GM12865 (cell line): ENCODE measurements at regions not wholly inside any gene's neighbourhood (a gene's known extent, or its start where the extent isn't known, plus 50 kb on each side); places are given as distances from the start of the nearest gene placed in this dataset.

Experiments used
- DNase-seq: peaks from one replicate; pipeline ENCODE4 v3.0.0; 2010; ENCODE audit warnings: low read depth
- H3K4me3 ChIP-seq: 2 replicates; pipeline ENCODE4 v1.5.1; 2011; ENCODE audit warnings: mild to moderate bottlenecking, low read depth, low read length, control low read depth
- TF ChIP-seq, protein P1 (sequence below): IDR thresholded peaks from 2 replicates; pipeline ENCODE4 v1.5.1; 2011; ENCODE audit warnings: low read length, control low read depth, low read depth, inconsistent platforms; ENCODE audit not compliant: insufficient read depth; ENCODE audit errors: missing control alignments

GRCh38 chr3:46133285-46133684 is 74.8 kb downstream of the CCR1 start:
- TF ChIP-seq, protein P1, sequence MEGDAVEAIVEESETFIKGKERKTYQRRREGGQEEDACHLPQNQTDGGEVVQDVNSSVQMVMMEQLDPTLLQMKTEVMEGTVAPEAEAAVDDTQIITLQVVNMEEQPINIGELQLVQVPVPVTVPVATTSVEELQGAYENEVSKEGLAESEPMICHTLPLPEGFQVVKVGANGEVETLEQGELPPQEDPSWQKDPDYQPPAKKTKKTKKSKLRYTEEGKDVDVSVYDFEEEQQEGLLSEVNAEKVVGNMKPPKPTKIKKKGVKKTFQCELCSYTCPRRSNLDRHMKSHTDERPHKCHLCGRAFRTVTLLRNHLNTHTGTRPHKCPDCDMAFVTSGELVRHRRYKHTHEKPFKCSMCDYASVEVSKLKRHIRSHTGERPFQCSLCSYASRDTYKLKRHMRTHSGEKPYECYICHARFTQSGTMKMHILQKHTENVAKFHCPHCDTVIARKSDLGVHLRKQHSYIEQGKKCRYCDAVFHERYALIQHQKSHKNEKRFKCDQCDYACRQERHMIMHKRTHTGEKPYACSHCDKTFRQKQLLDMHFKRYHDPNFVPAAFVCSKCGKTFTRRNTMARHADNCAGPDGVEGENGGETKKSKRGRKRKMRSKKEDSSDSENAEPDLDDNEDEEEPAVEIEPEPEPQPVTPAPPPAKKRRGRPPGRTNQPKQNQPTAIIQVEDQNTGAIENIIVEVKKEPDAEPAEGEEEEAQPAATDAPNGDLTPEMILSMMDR = no peak
- no peak overlapping the region for H3K4me3 ChIP-seq
- no peak for DNase-seq

- TF ChIP-seq, protein P1 = no peak
- no peak for DNase-seq
- H3K4me3 ChIP-seq = no peak overlapping the region
Measured at GRCh38 chr3:46132565-46132964, 75.5 kb downstream of the CCR1 start.

DNA sequence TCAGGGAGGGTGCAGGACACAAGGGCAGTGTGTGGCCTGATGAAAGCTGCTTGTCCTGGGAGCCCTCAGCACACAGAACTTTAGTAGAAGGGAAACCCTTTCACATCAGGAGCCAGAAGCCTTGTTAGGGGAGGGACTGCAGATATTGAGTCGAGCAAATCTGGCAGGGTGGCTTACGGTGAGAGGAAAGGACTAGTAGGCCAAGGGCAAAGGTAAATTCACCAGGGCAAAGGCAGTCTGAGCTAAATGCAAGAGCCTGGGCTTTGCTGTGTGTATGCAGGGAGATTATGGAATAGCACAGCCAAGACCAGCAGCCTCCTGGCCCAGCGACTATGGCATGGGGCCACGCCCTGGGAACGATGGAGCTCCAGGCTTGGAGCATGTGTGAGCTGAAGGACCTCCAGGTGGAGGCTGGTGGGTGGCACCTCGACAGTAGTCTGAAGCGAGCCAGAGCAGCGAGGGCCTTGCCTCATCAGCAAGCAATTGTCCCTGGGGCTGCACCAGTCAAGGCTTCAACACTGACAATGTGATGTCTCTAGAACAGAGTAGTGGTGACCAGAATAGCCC is 76.1 kb downstream of the CCR1 start:
- no peak overlapping the region for H3K4me3 ChIP-seq
- TF ChIP-seq, protein P1 = no peak
- no peak for DNase-seq

DNA sequence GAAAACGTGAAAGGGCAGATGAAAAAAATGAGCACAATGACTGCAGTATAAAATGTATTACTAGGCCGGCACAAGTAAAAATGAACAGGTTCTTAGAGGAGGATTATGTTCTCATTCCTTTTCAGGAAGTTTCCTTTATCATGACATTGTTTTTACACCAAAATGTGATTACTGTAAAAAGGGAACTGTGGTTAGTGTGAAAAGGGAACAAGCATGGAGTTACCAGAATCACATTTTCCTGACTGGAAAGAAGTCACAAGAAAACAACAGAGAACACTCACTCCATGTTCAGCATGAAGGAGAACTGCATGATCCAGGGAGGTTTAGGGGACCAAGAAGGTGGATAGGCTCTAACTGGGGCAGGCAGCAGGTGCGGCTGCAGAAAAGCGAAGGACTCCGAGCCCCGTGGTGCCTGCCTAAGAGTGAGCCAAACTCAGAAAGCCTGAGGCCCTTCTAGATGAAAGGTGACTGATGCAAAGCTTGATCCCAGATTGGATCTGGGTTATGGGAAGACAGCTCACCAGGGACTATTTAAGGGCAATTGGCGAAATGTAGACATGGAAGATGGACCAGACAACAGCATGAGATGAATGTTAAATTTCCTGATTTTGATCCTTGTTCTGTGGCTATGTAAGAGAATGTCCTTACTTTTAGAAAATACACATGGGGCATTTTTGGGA is 77.3 kb downstream of the CCR1 start:
- TF ChIP-seq, protein P1 = no peak
- no peak overlapping the region for H3K4me3 ChIP-seq
- no peak for DNase-seq

- TF ChIP-seq, protein P1 = no peak
- DNase-seq = no peak
- no peak overlapping the region for H3K4me3 ChIP-seq
Measured at GRCh38 chr3:46129588-46130272, 78.4 kb downstream of the CCR1 start.

DNA sequence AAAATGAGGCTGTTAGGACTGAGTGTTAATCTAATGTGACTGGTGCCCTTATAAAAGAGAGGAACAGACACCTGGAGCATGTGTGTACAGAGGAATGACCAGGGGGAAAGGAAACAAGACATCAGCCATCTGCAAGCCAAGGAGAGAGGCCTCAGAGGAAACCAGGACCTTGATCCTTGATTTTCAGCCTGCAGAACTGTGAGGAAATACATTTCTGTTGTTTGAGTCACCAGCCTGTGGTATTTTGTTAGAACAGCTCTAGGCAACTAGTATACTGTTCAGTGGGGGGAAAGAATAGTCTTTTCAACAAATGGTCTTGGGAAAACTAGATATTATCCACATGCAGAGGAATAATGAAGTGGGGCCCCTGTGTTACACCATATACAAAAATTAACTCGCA is 80.6 kb downstream of the CCR1 start:
- DNase-seq = no peak
- no peak overlapping the region for H3K4me3 ChIP-seq
- TF ChIP-seq, protein P1 = no peak
